Stomach (tissue), 8 donors: ENCODE measurements at regions not wholly inside any gene's neighbourhood (a gene's known extent, or its start where the extent isn't known, plus 50 kb on each side); places are given as distances from the start of the nearest gene placed in this dataset.

ENCODE experiments used
- DNase-seq, 2 donors: peaks; one replicate each; pipeline versions ENCODE4 v3.0.0 to v3.0.0-alpha.2; 2013 to 2019
- H3K27ac ChIP-seq, 5 donors: fragments of 200-600 bp in 4 of 5; sonication (generic) in 4 of 5; one replicate each; pipeline ENCODE4 v1.5.1; 2013 to 2019; ENCODE audit warnings: mild to moderate bottlenecking in 1 of 5, moderate library complexity in 1 of 5
- H3K27me3 ChIP-seq, 3 donors: fragments of 200-600 bp; sonication (generic); one replicate each; pipeline ENCODE4 v1.5.1; 2017 to 2019; ENCODE audit warnings: mixed run types in 1 of 3
- H3K36me3 ChIP-seq, 4 donors: fragments of 200-600 bp; sonication (generic); 1 replicate in 3 of 4; 2 replicates in 1 of 4; pipeline ENCODE4 v1.5.1; 2016 to 2019
- H3K4me1 ChIP-seq, 4 donors: fragments of 200-600 bp; sonication (generic); one replicate each; pipeline ENCODE4 v1.5.1; 2016 to 2019
- H3K4me3 ChIP-seq, 4 donors: fragments of 200-600 bp; sonication (generic) in 3 of 4; one replicate each; pipeline ENCODE4 v1.5.1; 2016 to 2019; ENCODE audit warnings: mild to moderate bottlenecking in 1 of 4
- H3K9me3 ChIP-seq, 4 donors: fragments of 200-600 bp; sonication (generic); one replicate each; pipeline ENCODE4 v1.5.1; 2016 to 2019
- CTCF ChIP-seq, 7 experiments: fragments of 450-650 bp in 4 of 7; fragments of 200-600 bp in 3 of 7; sonication (generic) in 3 of 7; IDR thresholded peaks; one replicate each; pipeline ENCODE4 v1.5.1; 2016 to 2019; ENCODE audit warnings: antibody characterized with exemption in 7 of 7, control low read depth in 2 of 7, mild to moderate bottlenecking in 1 of 7
- EP300 ChIP-seq: sonication (generic); formaldehyde crosslinking; IDR thresholded peaks from one replicate; pipeline ENCODE4 v1.6.1; 2017; ENCODE audit warnings: antibody characterized with exemption
- POLR2A ChIP-seq, 4 donors: fragments of 450-650 bp; IDR thresholded peaks; one replicate each; pipeline ENCODE4 v1.6.1; 2016; ENCODE audit warnings: antibody characterized with exemption in 4 of 4, control low read depth in 2 of 4, mild to moderate bottlenecking in 1 of 4, moderate library complexity in 1 of 4
- POLR2AphosphoS5 ChIP-seq, 3 donors: sonication (generic); formaldehyde crosslinking; IDR thresholded peaks; one replicate each; pipeline ENCODE4 v1.6.1; 2016; ENCODE audit warnings: antibody characterized with exemption in 3 of 3
- WGBS, 5 donors: extraction: QIAGEN DNeasy Blood & Tissue Kit in 3 of 5; methylation state at CpG; one replicate each; pipeline versions ENCODE4 v1.1.5 to v1.1.7; 2013 to 2018; 5-methylcytosine and 5-hydroxymethylcytosine counted together
- intact Hi-C: fragments of 100-400 bp; cut with DNase I; formaldehyde crosslinking; loops from one replicate; pipeline ENCODE4 v1.15.1; 2023; ENCODE audit warnings: low total_unique reads
- donor health status: healthy with polysubstance abuse.
- donor health status: Bipolar disorder and iron deficiency.
- donor health status: healthy.

- Histone ChIP-seq H3K27me3 (no peaks in the 10 kb centered on the region), H3K9me3 (no peaks in the 10 kb centered on the region), H3K27ac (no peak overlapping the region), H3K4me3 (no peak overlapping the region), H3K4me1 (no peaks in the 10 kb centered on the region), H3K36me3 (no peaks in the 10 kb centered on the region)
- intact Hi-C loops: no loop called here
- TF ChIP-seq EP300 (no peak), CTCF (IDR thresholded peaks at IDR 0.05) (no peak), POLR2AphosphoS5 (IDR thresholded peaks at IDR 0.05) (no peak), POLR2A (IDR thresholded peaks at IDR 0.05) (no peak)
- no peak for DNase-seq
These were observed 141.2 kb downstream of the LRRC3B start for GRCh38 chr3:26763723-26764122.

- Histone ChIP-seq H3K27ac (no peak overlapping the region), H3K36me3 (no peaks in the 10 kb centered on the region), H3K27me3 (no peaks in the 10 kb centered on the region), H3K4me3 (no peak overlapping the region), H3K4me1 (no peaks in the 10 kb centered on the region), H3K9me3 (no peaks in the 10 kb centered on the region)
- intact Hi-C loops: no loop called here
- no peak for TF ChIP-seq POLR2AphosphoS5 (IDR thresholded peaks at IDR 0.05)
- TF ChIP-seq EP300: no peak
- no peak for TF ChIP-seq POLR2A (IDR thresholded peaks at IDR 0.05)
- TF ChIP-seq CTCF (IDR thresholded peaks at IDR 0.05): no peak
- no peak for DNase-seq
- 39 to 71% (median 52%) methylated on average over 1 of the region's 1 CpG for WGBS, 5 donors
These were observed 143.5 kb downstream of the LRRC3B start for GRCh38 chr3:26766031-26766430.

GRCh38 chr3:26768068-26768651, 145.6 kb downstream of the LRRC3B start:
- Histone ChIP-seq H3K4me1 (no peaks in the 10 kb centered on the region), H3K27me3 (no peaks in the 10 kb centered on the region), H3K36me3 (no peaks in the 10 kb centered on the region), H3K9me3 (no peaks in the 10 kb centered on the region), H3K27ac (no peak overlapping the region), H3K4me3 (no peak overlapping the region)
- no peak for DNase-seq
- 84 to 100% (median 94%) methylated on average over 1 of the region's 1 CpG for WGBS, 5 donors
- TF ChIP-seq POLR2AphosphoS5 (IDR thresholded peaks at IDR 0.05) (no peak), CTCF (IDR thresholded peaks at IDR 0.05) (no peak), EP300 (no peak), POLR2A (IDR thresholded peaks at IDR 0.05) (no peak)
- intact Hi-C loops: no loop called here

GRCh38 chr3:26799679-26800317, 177.2 kb downstream of the LRRC3B start:
- Histone ChIP-seq H3K9me3 (no peaks in the 10 kb centered on the region), H3K27me3 (no peaks in the 10 kb centered on the region), H3K36me3 (no peaks in the 10 kb centered on the region), H3K4me3 (no peak overlapping the region), H3K4me1 (no peaks in the 10 kb centered on the region), H3K27ac (no peak overlapping the region)
- TF ChIP-seq POLR2AphosphoS5 (IDR thresholded peaks at IDR 0.05) (no peak), EP300 (no peak), CTCF (IDR thresholded peaks at IDR 0.05) (no peak), POLR2A (IDR thresholded peaks at IDR 0.05) (no peak)
- no peak for DNase-seq
- intact Hi-C loops: no loop called here
- 83 to 87% (median 85%) methylated on average over 5 of the region's 5 CpGs for WGBS, 5 donors
